ENCODE measurements at regions not wholly inside any gene's neighbourhood (a gene's known extent, or its start where the extent isn't known, plus 50 kb on each side); places are given as distances from the start of the nearest gene placed in this dataset.

DNA sequence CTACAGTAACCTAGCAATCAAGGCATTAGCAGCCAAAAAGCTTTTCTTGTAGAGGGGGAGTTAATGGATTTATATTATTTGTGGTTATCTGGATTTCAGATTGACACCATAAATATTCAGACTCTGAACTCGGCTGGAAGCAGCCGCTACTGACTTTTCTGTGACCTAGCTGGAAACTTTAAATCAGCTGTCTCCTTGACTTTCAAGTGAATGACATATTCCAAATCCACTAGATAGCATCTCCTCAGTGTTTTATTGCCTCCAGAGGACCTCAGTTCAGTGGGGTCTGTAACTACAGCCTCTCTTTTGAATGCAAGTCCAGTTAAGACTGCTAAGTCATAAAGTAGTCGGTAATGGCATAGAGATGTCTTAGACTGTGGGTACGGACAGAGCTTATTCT lies 448.5 kb downstream of the NUF2 start:
- no peak for DNase-seq (ENCODE audit: low read depth)
- TF ChIP-seq, protein P1, sequence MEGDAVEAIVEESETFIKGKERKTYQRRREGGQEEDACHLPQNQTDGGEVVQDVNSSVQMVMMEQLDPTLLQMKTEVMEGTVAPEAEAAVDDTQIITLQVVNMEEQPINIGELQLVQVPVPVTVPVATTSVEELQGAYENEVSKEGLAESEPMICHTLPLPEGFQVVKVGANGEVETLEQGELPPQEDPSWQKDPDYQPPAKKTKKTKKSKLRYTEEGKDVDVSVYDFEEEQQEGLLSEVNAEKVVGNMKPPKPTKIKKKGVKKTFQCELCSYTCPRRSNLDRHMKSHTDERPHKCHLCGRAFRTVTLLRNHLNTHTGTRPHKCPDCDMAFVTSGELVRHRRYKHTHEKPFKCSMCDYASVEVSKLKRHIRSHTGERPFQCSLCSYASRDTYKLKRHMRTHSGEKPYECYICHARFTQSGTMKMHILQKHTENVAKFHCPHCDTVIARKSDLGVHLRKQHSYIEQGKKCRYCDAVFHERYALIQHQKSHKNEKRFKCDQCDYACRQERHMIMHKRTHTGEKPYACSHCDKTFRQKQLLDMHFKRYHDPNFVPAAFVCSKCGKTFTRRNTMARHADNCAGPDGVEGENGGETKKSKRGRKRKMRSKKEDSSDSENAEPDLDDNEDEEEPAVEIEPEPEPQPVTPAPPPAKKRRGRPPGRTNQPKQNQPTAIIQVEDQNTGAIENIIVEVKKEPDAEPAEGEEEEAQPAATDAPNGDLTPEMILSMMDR (IDR thresholded peaks at IDR 0.05; ENCODE audit: control insufficient read depth, extremely low read depth, insufficient read depth) = no peak
- no peak overlapping the region for H3K4me3 ChIP-seq (ENCODE audit: low read depth, low read length)

DNA sequence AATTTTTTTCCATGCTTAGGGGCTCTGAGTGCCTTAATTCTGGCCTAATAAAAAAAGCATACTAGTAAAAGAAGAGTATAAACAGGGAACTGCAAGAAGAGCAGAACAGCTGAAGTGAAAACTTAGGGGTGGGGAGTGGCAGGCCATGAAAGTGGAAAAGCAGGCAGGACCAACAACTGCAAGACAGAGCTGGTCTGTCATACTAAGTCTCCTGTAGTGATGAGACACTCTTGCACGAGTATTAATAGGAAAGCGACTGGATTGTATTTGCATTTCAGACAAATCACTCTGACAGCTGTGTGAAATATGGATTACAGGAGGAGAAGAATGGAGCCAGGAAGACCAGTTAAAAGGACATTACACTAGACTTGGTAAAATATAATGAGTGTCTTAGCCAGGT lies 449.9 kb downstream of the NUF2 start:
- TF ChIP-seq, protein P1 (IDR thresholded peaks at IDR 0.05; ENCODE audit: control insufficient read depth, extremely low read depth, insufficient read depth) = no peak
- DNase-seq (ENCODE audit: low read depth) = no peak
- H3K4me3 ChIP-seq (ENCODE audit: low read depth, low read length) = no peak overlapping the region

DNA sequence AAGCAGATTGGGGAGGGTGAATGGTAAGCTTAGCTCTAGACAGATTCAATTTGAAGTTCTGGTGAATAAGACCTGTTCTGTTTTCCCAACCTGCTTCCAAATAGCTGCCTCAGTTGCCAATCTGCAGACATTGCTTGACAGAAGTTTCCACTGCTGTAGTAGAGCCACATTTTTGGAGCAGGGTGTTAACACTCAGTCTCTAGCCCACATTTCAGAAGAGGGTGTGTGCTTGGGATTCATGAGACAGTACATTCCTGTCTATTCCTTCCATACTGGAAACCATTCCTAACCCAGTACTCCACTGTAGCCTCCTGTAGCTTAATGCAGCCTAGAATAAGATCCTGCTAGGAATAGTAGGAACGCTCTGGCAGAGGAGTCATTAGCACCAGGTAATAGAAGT lies 450.5 kb downstream of the NUF2 start:
- DNase-seq (ENCODE audit: low read depth) = no peak
- TF ChIP-seq, protein P1 (IDR thresholded peaks at IDR 0.05; ENCODE audit: control insufficient read depth, extremely low read depth, insufficient read depth) = no peak
- H3K4me3 ChIP-seq (ENCODE audit: low read depth, low read length) = no peak overlapping the region

DNA sequence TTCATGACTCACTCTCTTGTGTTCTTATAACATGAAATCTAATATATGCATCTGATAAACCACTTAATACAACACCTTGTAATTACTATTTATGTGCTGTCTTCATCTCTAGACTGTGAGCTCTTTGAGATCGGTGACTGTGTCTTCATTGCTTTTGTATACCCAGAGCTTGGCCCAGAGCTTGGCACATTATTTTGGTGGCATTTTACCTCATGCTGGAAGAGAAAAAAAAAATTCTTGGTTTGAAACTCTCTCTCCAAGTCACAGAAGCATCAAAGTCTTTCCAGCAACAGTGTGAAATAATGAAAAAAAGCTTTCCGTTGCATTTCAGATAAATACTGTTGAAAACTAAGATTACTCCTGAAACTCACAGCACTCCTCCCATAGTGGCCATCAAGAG lies 451.6 kb downstream of the NUF2 start:
- DNase-seq (ENCODE audit: low read depth) = no peak
- H3K4me3 ChIP-seq (ENCODE audit: low read depth, low read length) = no peak overlapping the region
- TF ChIP-seq, protein P1 (IDR thresholded peaks at IDR 0.05; ENCODE audit: control insufficient read depth, extremely low read depth, insufficient read depth) = no peak

DNA sequence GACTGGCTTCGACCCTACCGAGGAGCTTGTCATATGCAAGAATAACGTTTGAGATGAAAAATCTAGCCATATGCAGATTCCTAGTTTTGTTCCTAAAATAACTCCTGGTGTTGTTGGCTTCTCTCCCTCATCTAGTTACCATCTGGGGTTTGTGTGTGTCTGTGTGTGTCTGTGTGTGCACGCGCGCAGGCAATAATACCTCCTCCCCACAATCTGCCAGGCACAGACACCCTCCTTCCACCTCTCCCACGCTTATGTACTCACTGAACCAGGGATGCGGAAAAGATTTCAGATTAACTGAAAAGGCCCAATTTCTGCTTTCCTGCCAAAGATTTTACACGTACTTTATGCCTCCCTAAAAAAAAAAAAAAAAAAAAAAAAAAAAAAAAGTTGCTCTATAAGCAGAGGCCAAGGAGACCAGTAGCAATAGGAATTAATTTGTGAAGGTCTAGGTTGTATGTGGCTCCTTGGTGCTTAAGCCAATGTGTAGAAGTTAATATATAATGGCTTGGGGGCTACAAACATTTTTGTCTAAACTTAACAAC lies 452.7 kb downstream of the NUF2 start:
- no peak overlapping the region for H3K4me3 ChIP-seq (ENCODE audit: low read depth, low read length)
- DNase-seq (ENCODE audit: low read depth) = no peak
- TF ChIP-seq, protein P1 (IDR thresholded peaks at IDR 0.05; ENCODE audit: control insufficient read depth, extremely low read depth, insufficient read depth) = no peak

DNA sequence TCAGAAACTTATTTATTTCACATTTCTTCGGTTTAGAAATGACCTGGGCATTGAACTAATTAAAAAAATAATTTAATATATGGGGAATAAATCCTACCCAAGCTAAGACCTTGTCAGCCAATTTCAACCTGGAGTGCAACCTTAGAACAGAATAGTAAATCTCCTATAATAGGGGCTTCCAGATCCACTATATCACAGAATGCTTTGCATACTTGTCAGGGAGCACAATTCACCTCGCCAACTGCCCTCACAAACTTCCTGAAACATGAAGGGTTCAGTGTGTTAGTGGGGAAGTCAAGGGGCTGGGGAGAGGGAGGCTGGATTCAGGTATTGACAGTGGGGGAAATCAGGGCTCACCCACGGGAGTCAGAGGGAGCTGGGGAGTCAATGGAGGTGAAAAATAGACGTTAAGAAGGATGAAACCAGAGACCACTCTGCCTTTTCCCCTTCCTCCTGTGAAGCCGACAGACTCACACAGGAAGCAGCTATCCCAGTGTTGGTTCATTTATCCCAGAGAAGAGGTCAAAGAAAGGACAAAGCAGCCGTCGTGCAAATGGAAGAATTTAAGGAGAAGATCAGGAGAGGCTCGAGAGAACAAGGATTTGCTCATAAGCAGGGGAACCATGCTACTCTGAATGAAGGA lies 453.3 kb downstream of the NUF2 start:
- DNase-seq (ENCODE audit: low read depth) = no peak
- no peak overlapping the region for H3K4me3 ChIP-seq (ENCODE audit: low read depth, low read length)
- TF ChIP-seq, protein P1 (IDR thresholded peaks at IDR 0.05; ENCODE audit: control insufficient read depth, extremely low read depth, insufficient read depth) = no peak

DNA sequence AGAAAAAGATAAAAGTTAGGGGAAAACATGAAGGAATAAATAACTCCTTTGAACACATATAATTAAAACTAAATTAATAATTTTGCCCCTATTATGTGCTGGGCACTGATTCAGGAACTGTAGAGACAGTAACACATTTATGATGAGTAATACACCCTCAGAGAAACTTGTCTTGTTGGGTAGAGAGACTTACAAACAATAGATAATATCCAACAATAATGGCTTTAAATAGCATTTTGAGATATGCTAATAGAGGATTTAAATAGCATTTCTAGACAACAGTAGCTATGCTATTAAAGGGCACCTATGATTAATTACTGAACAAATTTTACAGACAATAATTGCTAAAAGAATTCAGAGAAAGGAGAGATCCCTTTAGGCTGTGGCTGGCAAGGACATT lies 455.5 kb downstream of the NUF2 start:
- no peak overlapping the region for H3K4me3 ChIP-seq (ENCODE audit: low read depth, low read length)

More for the DNA sequence above, 455.5 kb downstream of the NUF2 start:
- TF ChIP-seq, protein P1 (IDR thresholded peaks at IDR 0.05; ENCODE audit: control insufficient read depth, extremely low read depth, insufficient read depth) = no peak
- DNase-seq (ENCODE audit: low read depth) = no peak
